LNCAP (cell line): ENCODE measurements at regions not wholly inside any gene's neighbourhood (a gene's known extent, or its start where the extent isn't known, plus 50 kb on each side); places are given as distances from the start of the nearest gene placed in this dataset.

ENCODE experiments used
- CTCF ChIP-seq: fragments of 450-650 bp; IDR thresholded peaks from 2 replicates; pipeline ENCODE4 v1.5.1; 2017; ENCODE audit warnings: mild to moderate bottlenecking

GRCh38 chr3:127448671-127449070 is 141.9 kb downstream of the TPRA1 start:
- TF ChIP-seq CTCF = no peak

GRCh38 chr3:127448161-127448561 is 142.4 kb downstream of the TPRA1 start:
- no peak for TF ChIP-seq CTCF

GRCh38 chr3:127446756-127447155 is 143.8 kb downstream of the TPRA1 start:
- no peak for TF ChIP-seq CTCF

GRCh38 chr3:127445581-127446343 is 144.8 kb downstream of the TPRA1 start:
- no peak for TF ChIP-seq CTCF

- TF ChIP-seq CTCF = no peak
Measured at GRCh38 chr3:127444761-127445160, 145.8 kb downstream of the TPRA1 start.

GRCh38 chr3:127443581-127444375 is 146.8 kb downstream of the TPRA1 start:
- TF ChIP-seq CTCF = no peak

GRCh38 chr3:127442506-127442905 is 148.0 kb downstream of the TPRA1 start:
- TF ChIP-seq CTCF = no peak
